Ovary (tissue), 3 donors: ENCODE measurements at regions not wholly inside any gene's neighbourhood (a gene's known extent, or its start where the extent isn't known, plus 50 kb on each side); places are given as distances from the start of the nearest gene placed in this dataset.

ENCODE experiments used
- POLR2A ChIP-seq: fragments of 450-650 bp; IDR thresholded peaks from one replicate; pipeline ENCODE4 v1.6.1; 2017; ENCODE audit warnings: antibody characterized with exemption, mild to moderate bottlenecking, moderate library complexity
- TF ChIP-seq, protein P1 (sequence below), 3 donors: fragments of 450-650 bp in 2 of 3; fragments of 200-600 bp in 1 of 3; IDR thresholded peaks; one replicate each; pipeline versions ENCODE4 v1.5.1 to v1.8.0; 2016 to 2022; ENCODE audit warnings: antibody characterized with exemption in 3 of 3, mild to moderate bottlenecking in 1 of 3
- donor health status: DM: no; HTN: no; CAD: no.

DNA sequence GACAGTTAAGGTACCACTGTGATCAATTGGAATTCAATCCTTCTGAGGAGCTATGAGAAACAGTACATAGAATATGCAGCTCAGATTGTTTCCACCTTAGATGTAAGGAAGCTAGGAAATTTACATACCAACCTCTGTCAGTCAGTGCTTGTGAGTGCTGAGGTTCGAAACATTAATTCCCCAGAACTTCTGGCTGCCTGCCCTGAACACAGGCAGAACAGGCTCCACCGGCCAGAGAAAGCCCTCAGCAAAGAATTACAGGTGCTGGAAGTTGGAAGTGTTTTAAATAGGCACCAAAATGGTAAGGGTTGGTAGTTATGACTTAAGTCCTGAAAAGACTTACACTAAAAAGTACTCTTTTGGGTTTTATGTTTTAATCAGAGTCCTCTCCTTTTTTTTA lies 651.8 kb downstream of the C4orf33 start:
- TF ChIP-seq POLR2A = no peak
- TF ChIP-seq, protein P1, sequence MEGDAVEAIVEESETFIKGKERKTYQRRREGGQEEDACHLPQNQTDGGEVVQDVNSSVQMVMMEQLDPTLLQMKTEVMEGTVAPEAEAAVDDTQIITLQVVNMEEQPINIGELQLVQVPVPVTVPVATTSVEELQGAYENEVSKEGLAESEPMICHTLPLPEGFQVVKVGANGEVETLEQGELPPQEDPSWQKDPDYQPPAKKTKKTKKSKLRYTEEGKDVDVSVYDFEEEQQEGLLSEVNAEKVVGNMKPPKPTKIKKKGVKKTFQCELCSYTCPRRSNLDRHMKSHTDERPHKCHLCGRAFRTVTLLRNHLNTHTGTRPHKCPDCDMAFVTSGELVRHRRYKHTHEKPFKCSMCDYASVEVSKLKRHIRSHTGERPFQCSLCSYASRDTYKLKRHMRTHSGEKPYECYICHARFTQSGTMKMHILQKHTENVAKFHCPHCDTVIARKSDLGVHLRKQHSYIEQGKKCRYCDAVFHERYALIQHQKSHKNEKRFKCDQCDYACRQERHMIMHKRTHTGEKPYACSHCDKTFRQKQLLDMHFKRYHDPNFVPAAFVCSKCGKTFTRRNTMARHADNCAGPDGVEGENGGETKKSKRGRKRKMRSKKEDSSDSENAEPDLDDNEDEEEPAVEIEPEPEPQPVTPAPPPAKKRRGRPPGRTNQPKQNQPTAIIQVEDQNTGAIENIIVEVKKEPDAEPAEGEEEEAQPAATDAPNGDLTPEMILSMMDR (IDR thresholded peaks at IDR 0.05) = no peak
